ENCODE measurements at regions not wholly inside any gene's neighbourhood (a gene's known extent, or its start where the extent isn't known, plus 50 kb on each side); places are given as distances from the start of the nearest gene placed in this dataset.

- no peak for TF ChIP-seq CTCF (IDR thresholded peaks at IDR 0.05)
- TF ChIP-seq EP300 (IDR thresholded peaks at IDR 0.05): no peak
- TF ChIP-seq POLR2AphosphoS5 (IDR thresholded peaks at IDR 0.05): no peak
- no peak for TF ChIP-seq POLR2A (IDR thresholded peaks at IDR 0.05)
Observed at GRCh38 chr18:30211112-30211511, 831.4 kb downstream of the DSC3 start.
